ENCODE measurements at regions not wholly inside any gene's neighbourhood (a gene's known extent, or its start where the extent isn't known, plus 50 kb on each side); places are given as distances from the start of the nearest gene placed in this dataset.
A peak's percentile ranks its signal among the peaks of the same experiment; 100 is the strongest.

DNA sequence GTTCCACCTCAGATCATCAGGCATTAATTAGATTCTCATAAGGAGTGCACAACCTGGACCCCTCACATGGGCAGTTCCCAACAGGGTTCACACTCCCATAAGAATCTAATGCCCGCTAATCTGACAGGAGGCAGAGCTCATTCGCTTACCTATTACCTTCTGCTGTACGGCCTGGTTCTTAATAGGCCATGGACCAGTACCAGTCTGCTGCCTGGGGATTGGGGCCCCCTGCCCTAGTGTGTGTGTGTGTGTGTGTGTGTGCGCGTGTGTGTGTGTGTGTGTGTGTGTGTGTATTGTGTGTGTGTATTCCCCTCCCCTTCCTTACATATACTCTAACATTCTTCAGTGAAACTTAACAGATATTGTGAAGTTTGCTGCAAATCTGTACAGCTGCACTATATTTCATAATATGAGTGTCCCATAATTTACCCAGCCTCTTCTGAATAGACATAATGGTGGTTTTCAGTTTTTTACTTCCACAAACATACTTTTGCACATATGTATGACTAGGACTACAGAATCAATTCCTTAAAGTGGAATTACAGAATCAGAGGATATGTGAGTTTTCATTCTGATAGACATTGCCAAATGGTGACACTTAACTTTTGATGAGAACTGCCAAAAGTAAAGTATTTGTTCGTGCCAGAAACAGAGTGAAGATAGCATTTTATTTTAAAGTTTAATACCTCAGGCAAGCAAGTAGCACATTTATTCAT lies 205.2 kb upstream of the EEA1 start:
- Histone ChIP-seq H3K4me3 (ENCODE audit: low read length) (no peak overlapping the region), H3K27me3 (ENCODE audit: insufficient read depth, low read length, poor library complexity, severe bottlenecking) (no peaks in the 10 kb centered on the region), H3K36me3 (ENCODE audit: insufficient read depth, low read length) (no peaks in the 10 kb centered on the region), H3K4me1 (ENCODE audit: insufficient read depth, low read length) (peaks cover 3% of the 10 kb centered on the region), H3K27ac (ENCODE audit: low read depth, low read length) (no peak overlapping the region), H3K9me3 (ENCODE audit: low read length) (no peaks in the 10 kb centered on the region)
- ChIA-PET CTCF (no interaction called here), POLR2A (no interaction called here)
- Mint-ChIP-seq H3K9me3 (no peaks in the 10 kb centered on the region), H3K36me3 (no peaks in the 10 kb centered on the region), H3K27me3 (no peaks in the 10 kb centered on the region), H3K27ac (no peak overlapping the region), H3K4me1 (peaks cover 9 to 15% (median 15%) of the 10 kb centered on the region in 3 donors), H3K4me3 (no peak overlapping the region)
- no peak for DNase-seq

DNA sequence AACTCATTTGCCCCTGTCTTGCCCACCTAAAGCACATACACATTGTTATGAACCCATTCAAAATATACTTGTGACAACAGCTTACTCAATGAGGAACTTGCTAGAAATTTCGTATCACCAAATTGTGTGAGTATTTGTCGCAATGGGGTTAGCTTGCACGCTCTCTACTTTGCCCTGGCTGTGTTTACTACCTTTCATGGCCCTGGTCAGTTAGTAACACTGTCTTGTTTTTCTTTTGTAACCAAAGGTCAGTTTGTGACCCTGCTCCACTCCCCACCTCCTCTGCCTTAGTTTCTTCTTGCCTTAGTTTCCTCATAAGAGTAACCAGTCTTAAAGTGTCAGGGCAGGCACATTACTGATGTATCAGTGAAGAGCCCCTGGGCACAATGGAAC lies 205.8 kb upstream of the EEA1 start:
- no peaks in the 10 kb centered on the region for H3K36me3 Mint-ChIP-seq
- H3K27me3 Mint-ChIP-seq = no peaks in the 10 kb centered on the region
- peaks cover 3% of the 10 kb centered on the region for H3K4me1 ChIP-seq (ENCODE audit: insufficient read depth, low read length)
- H3K27ac ChIP-seq (ENCODE audit: low read depth, low read length) = no peak overlapping the region
- no peaks in the 10 kb centered on the region for H3K9me3 ChIP-seq (ENCODE audit: low read length)
- CTCF ChIA-PET = no interaction called here
- H3K27ac Mint-ChIP-seq = peak overlapping the region in 2 of 8 donors; percentile 20 to 44
- POLR2A ChIA-PET = no interaction called here
- H3K4me3 ChIP-seq (ENCODE audit: low read length) = no peak overlapping the region
- H3K4me1 Mint-ChIP-seq = peaks cover 9 to 15% (median 15%) of the 10 kb centered on the region in 3 donors
- no peaks in the 10 kb centered on the region for H3K27me3 ChIP-seq (ENCODE audit: insufficient read depth, low read length, poor library complexity, severe bottlenecking)
- no peaks in the 10 kb centered on the region for H3K36me3 ChIP-seq (ENCODE audit: insufficient read depth, low read length)
- DNase-seq = no peak
- H3K9me3 Mint-ChIP-seq = no peaks in the 10 kb centered on the region
- H3K4me3 Mint-ChIP-seq = peak overlapping the region in 1 of 7 donors; percentile 1

DNA sequence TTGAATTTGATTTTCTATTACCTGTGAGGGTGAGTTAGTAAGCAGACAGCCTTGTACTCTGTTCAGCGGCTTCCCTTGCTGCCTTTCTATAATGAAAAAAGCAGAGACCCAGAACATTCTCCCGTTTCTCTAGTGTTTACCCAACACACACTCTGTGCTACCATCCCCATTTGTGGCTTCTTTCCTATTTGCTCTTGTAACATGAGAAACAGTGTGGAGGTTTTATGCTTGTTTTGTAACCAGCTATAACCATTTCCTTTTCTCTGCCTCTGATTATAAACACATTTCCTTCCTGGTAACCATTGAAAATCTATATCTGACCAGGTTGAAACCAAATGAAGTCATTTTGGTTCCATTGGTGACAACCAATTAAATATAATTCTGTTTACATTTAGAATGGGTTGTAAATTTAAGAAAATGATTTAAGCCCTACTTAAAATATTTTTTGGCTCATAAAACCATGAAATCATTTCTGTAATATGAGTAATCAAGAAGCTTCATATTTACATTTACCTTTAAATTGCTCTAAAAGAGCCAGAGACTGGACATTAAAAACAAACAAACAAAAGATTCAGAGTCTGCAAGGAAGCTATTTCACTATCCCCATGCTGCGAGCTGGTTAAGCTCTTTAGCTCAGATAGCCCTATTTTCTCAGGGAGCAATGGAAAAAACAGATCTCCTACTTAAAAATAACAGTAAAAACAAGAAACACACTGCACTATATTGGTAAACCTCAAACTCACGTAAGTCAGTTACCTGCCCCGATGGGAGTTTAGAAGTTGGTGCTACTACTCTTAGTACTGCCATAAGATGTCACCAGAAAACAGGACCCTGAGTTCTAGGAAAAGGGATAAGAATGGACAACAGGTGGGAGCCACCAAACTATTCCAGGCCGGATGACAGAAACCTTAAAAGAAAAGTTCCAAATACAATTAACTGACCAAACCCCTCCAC lies 206.5 kb upstream of the EEA1 start:
- Mint-ChIP-seq H3K27me3 (no peaks in the 10 kb centered on the region), H3K4me3 (peak overlapping the region in 1 of 7 donors; percentile 1), H3K36me3 (no peaks in the 10 kb centered on the region), H3K27ac (peak overlapping the region in 2 of 8 donors; percentile 20 to 44), H3K9me3 (no peaks in the 10 kb centered on the region), H3K4me1 (peaks cover 9 to 15% (median 15%) of the 10 kb centered on the region in 3 donors)
- ChIA-PET POLR2A (no interaction called here), CTCF (interaction anchor here (0.6 kb wide), 1 partner anchor 17 kb away, joined by 3 read pairs; no protein-coding TSS in a partner anchor)
- H3K4me3 ChIP-seq (ENCODE audit: low read length) = no peak overlapping the region
- H3K4me1 ChIP-seq (ENCODE audit: insufficient read depth, low read length) = peaks cover 3% of the 10 kb centered on the region
- H3K27me3 ChIP-seq (ENCODE audit: insufficient read depth, low read length, poor library complexity, severe bottlenecking) = no peaks in the 10 kb centered on the region
- no peak overlapping the region for H3K27ac ChIP-seq (ENCODE audit: low read depth, low read length)
- DNase-seq = no peak
- no peaks in the 10 kb centered on the region for H3K36me3 ChIP-seq (ENCODE audit: insufficient read depth, low read length)
- no peaks in the 10 kb centered on the region for H3K9me3 ChIP-seq (ENCODE audit: low read length)

DNA sequence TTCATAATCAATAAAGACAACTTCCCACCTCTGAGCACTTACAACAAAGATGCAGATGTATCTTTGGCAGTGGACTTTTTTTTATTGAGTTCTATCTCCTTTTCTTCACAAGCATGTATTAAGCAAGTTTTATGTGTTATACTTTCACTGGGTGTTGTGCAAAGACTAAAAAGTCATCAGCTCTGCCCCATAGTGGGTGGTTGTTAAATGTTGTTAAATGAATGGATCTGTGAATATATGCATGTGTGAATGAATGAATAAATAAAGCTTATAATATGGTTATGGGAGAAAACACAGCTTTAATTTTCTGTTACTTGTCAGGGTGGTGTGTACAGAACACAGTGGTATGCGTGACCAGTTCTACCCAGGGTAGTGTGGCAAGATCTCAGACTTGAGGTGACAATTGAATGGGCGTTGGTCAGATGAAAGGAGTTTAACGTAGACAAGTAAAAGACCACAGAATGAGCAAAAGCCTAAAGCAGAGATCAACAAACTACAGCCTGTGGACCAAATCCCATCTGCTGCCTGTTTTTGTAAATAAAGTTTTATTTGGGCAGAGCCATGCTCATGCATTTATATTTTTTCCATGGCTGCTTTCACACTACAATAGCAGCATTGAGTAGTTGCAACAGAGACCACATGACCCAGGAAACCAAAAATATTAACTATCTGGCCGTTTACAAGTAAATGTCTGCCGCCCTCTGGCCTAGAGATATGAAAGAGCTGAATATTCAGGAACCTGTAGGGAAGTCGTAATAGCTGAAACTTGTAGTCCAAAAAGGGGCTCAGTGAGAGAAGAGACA lies 207.4 kb upstream of the EEA1 start:
- Histone ChIP-seq H3K27ac (ENCODE audit: low read depth, low read length) (no peak overlapping the region), H3K9me3 (ENCODE audit: low read length) (no peaks in the 10 kb centered on the region), H3K4me3 (ENCODE audit: low read length) (no peak overlapping the region), H3K36me3 (ENCODE audit: insufficient read depth, low read length) (no peaks in the 10 kb centered on the region), H3K27me3 (ENCODE audit: insufficient read depth, low read length, poor library complexity, severe bottlenecking) (no peaks in the 10 kb centered on the region), H3K4me1 (ENCODE audit: insufficient read depth, low read length) (peaks cover 3% of the 10 kb centered on the region)
- Mint-ChIP-seq H3K36me3 (no peaks in the 10 kb centered on the region), H3K4me1 (peaks cover 9 to 15% (median 15%) of the 10 kb centered on the region in 3 donors), H3K27ac (no peak overlapping the region), H3K27me3 (no peaks in the 10 kb centered on the region), H3K4me3 (no peak overlapping the region), H3K9me3 (no peaks in the 10 kb centered on the region)
- POLR2A ChIA-PET = no interaction called here
- no peak for DNase-seq
- CTCF ChIA-PET = interaction anchor here (0.6 kb wide), 1 partner anchor 16 kb away, joined by 3 read pairs; no protein-coding TSS in a partner anchor

DNA sequence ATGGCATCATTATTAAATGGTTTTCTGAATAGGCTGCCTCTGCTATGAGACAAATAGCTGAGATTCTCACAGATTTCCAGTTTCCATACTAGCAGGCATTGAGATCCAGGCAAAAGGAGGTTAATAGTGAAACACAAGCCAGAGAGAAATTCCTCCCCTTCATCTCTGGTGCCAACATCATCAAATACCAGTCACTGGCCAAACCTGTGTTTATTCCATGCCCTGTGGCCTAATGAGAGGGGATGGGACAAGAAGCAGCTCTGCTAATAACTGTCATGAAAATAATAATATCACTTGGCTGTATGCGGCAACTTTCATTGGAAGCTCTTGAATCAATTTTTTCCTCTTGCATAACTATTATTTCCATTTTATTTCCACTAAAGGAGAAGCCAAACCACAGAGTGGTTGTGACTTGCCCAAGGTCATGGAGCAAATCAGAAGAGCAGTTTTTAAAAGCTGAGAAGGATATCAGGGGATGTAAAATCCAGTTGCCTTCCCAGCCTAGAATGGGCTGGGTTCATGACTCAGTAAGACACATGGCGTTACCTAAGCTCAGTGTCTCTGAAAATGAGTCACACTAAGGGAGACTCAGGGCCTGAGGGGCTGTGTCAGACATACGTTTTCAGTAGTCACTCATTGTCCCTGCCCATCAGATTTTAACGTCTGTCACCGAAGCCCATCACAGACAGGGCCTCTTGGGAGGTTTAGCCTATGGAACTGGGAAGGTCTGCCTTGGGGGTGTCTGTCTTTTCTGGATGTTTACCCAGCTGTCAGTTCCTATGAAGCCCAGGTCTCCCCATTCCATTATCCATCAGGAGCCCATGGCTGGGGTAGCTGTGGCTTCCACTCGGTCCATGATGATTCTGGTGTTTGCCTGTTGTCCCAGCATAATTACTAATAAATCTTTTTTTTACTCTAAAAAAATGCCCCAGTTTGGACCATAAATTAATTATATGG lies 208.8 kb upstream of the EEA1 start:
- Histone ChIP-seq H3K36me3 (ENCODE audit: insufficient read depth, low read length) (no peaks in the 10 kb centered on the region), H3K4me1 (ENCODE audit: insufficient read depth, low read length) (peaks cover 3% of the 10 kb centered on the region), H3K27me3 (ENCODE audit: insufficient read depth, low read length, poor library complexity, severe bottlenecking) (no peaks in the 10 kb centered on the region), H3K9me3 (ENCODE audit: low read length) (no peaks in the 10 kb centered on the region), H3K27ac (ENCODE audit: low read depth, low read length) (no peak overlapping the region), H3K4me3 (ENCODE audit: low read length) (no peak overlapping the region)
- POLR2A ChIA-PET = no interaction called here
- no peak for DNase-seq
- CTCF ChIA-PET = no interaction called here
- H3K27me3 Mint-ChIP-seq = no peaks in the 10 kb centered on the region
- H3K4me1 Mint-ChIP-seq = peaks cover 9 to 15% (median 15%) of the 10 kb centered on the region in 3 donors
- no peak overlapping the region for H3K4me3 Mint-ChIP-seq
- H3K9me3 Mint-ChIP-seq = no peaks in the 10 kb centered on the region
- no peaks in the 10 kb centered on the region for H3K36me3 Mint-ChIP-seq
- H3K27ac Mint-ChIP-seq = no peak overlapping the region

GRCh38 chr12:93139028-93139665 lies 210.1 kb upstream of the EEA1 start:
- Mint-ChIP-seq H3K27me3 (no peaks in the 10 kb centered on the region), H3K27ac (no peak overlapping the region), H3K9me3 (no peaks in the 10 kb centered on the region), H3K4me1 (peaks cover 9 to 15% (median 15%) of the 10 kb centered on the region in 3 donors), H3K4me3 (no peak overlapping the region), H3K36me3 (no peaks in the 10 kb centered on the region)
- Histone ChIP-seq H3K36me3 (ENCODE audit: insufficient read depth, low read length) (no peaks in the 10 kb centered on the region), H3K9me3 (ENCODE audit: low read length) (no peaks in the 10 kb centered on the region), H3K4me1 (ENCODE audit: insufficient read depth, low read length) (peaks cover 3% of the 10 kb centered on the region), H3K4me3 (ENCODE audit: low read length) (no peak overlapping the region), H3K27me3 (ENCODE audit: insufficient read depth, low read length, poor library complexity, severe bottlenecking) (no peaks in the 10 kb centered on the region), H3K27ac (ENCODE audit: low read depth, low read length) (no peak overlapping the region)
- no peak for DNase-seq
- CTCF ChIA-PET = no interaction called here
- POLR2A ChIA-PET = no interaction called here

DNA sequence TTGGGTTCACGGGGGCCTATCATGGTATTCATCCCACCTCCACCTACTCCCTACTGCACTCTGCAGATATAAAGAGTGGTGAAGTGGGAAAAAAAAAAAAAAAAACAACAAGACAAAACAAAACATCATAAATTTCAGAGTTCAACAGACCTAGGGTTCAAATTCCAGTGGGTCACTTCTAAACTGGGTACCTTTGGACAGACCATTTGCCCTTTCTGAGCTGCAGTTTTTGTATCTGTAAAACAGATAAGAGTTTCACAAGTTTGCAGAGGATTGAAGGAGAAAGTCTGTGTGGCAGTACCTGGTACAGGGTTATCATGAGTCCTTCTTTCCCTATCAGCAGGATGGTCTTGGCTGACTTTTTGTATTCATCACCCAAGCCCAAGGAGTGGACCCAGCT lies 211.2 kb upstream of the EEA1 start:
- CTCF ChIA-PET = no interaction called here
- POLR2A ChIA-PET = no interaction called here
- Mint-ChIP-seq H3K4me3 (no peak overlapping the region), H3K4me1 (peaks cover 5 to 10% (median 9%) of the 10 kb centered on the region in 3 donors), H3K27ac (no peak overlapping the region), H3K27me3 (peaks cover 0 to 3% of the 10 kb centered on the region in 2 donors), H3K36me3 (no peaks in the 10 kb centered on the region), H3K9me3 (no peaks in the 10 kb centered on the region)
- no peaks in the 10 kb centered on the region for H3K36me3 ChIP-seq (ENCODE audit: insufficient read depth, low read length)
- H3K4me1 ChIP-seq (ENCODE audit: insufficient read depth, low read length) = peaks cover under 1% of the 10 kb centered on the region
- no peak overlapping the region for H3K4me3 ChIP-seq (ENCODE audit: low read length)
- no peak overlapping the region for H3K27ac ChIP-seq (ENCODE audit: low read depth, low read length)
- no peak for DNase-seq
- H3K27me3 ChIP-seq (ENCODE audit: insufficient read depth, low read length, poor library complexity, severe bottlenecking) = no peaks in the 10 kb centered on the region
- H3K9me3 ChIP-seq (ENCODE audit: low read length) = no peaks in the 10 kb centered on the region
